ENCODE measurements at regions not wholly inside any gene's neighbourhood (a gene's known extent, or its start where the extent isn't known, plus 50 kb on each side); places are given as distances from the start of the nearest gene placed in this dataset.

GRCh38 chr12:4215229-4216186, 58.1 kb upstream of the CCND2 start:
- H3K9ac ChIP-seq (ENCODE audit: insufficient read depth, low read depth, low read length): no peak overlapping the region
- H4K20me1 ChIP-seq (ENCODE audit: insufficient read depth, low read length): no peaks in the 10 kb centered on the region
- ChIA-PET CTCF (ENCODE audit: low intra/inter-chr PET ratio, low total read pairs) (no interaction called here), POLR2A (no interaction called here)
- peaks cover 0 to 10% of the 10 kb centered on the region in 2 experiments; a peak in 1 of 5 replicates for H3K27me3 ChIP-seq (ENCODE audit: control insufficient read depth in 1 of 2, insufficient read depth in 2 of 2, low read length in 2 of 2)
- no TSS peak for BruUV-seq (replicated peaks)
- in situ Hi-C loops (cut with HindIII; ENCODE audit: extremely low pct_ligation_motif_present, low pct_unique_long_range_greater_than_20kb): no loop called here
- no peak overlapping the region for H2AFZ ChIP-seq (ENCODE audit: low read length)
- TF ChIP-seq FOXP4 (CRISPR knock-in tag; IDR thresholded peaks at IDR 0.05): no peak
- TF ChIP-seq MYNN (CRISPR knock-in tag; IDR thresholded peaks at IDR 0.05; ENCODE audit: low read depth): no peak
- no peak for TF ChIP-seq ZNF256 (CRISPR knock-in tag; conservative IDR thresholded peaks at IDR 0.05)
- TF ChIP-seq, protein P1, sequence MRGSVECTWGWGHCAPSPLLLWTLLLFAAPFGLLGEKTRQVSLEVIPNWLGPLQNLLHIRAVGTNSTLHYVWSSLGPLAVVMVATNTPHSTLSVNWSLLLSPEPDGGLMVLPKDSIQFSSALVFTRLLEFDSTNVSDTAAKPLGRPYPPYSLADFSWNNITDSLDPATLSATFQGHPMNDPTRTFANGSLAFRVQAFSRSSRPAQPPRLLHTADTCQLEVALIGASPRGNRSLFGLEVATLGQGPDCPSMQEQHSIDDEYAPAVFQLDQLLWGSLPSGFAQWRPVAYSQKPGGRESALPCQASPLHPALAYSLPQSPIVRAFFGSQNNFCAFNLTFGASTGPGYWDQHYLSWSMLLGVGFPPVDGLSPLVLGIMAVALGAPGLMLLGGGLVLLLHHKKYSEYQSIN (CRISPR knock-in tag; IDR thresholded peaks at IDR 0.05; ENCODE audit: borderline replicate concordance): no peak
- no peak for TF ChIP-seq ZNF263 (CRISPR knock-in tag; IDR thresholded peaks at IDR 0.05)
- TF ChIP-seq STAT5B (CRISPR knock-in tag; IDR thresholded peaks at IDR 0.05): no peak
- TF ChIP-seq NFIC (IDR thresholded peaks at IDR 0.05; ENCODE audit: low read length): no peak
- no peak for TF ChIP-seq YY1 (IDR thresholded peaks at IDR 0.05; ENCODE audit: insufficient read depth, insufficient replicate concordance, low read depth, low read length)
- TF ChIP-seq ZFAT (CRISPR knock-in tag; conservative IDR thresholded peaks at IDR 0.05): no peak
- no peak for TF ChIP-seq GLI4 (CRISPR knock-in tag; IDR thresholded peaks at IDR 0.05; ENCODE audit: borderline replicate concordance)
- no peak for TF ChIP-seq FOXC1 (CRISPR knock-in tag; IDR thresholded peaks at IDR 0.05; ENCODE audit: borderline replicate concordance)
- TF ChIP-seq AHR (CRISPR knock-in tag; IDR thresholded peaks at IDR 0.05): no peak
- TF ChIP-seq ZFP37 (CRISPR knock-in tag; IDR thresholded peaks at IDR 0.05; ENCODE audit: borderline replicate concordance): no peak
- TF ChIP-seq, protein P2, sequence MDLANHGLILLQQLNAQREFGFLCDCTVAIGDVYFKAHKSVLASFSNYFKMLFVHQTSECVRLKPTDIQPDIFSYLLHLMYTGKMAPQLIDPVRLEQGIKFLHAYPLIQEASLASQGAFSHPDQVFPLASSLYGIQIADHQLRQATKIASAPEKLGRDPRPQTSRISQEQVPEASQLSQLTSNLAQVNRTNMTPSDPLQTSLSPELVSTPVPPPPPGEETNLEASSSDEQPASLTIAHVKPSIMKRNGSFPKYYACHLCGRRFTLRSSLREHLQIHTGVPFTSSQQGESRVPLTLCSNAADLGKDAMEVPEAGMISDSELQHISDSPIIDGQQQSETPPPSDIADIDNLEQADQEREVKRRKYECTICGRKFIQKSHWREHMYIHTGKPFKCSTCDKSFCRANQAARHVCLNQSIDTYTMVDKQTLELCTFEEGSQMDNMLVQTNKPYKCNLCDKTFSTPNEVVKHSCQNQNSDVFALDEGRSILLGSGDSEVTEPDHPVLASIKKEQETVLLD (CRISPR knock-in tag; IDR thresholded peaks at IDR 0.05; ENCODE audit: low read depth): no peak
- no peak for TF ChIP-seq ZNF567 (CRISPR knock-in tag; IDR thresholded peaks at IDR 0.05; ENCODE audit: borderline replicate concordance)
- no peak for TF ChIP-seq NR2F2 (IDR thresholded peaks at IDR 0.05; ENCODE audit: borderline replicate concordance, low read depth)
- TF ChIP-seq PAF1 (CRISPR knock-in tag; IDR thresholded peaks at IDR 0.05): no peak
- no peak for TF ChIP-seq U2AF1 (optimal IDR thresholded peaks at IDR 0.05; ENCODE audit: low read depth, low read length)
- TF ChIP-seq NFE2 (CRISPR knock-in tag; IDR thresholded peaks at IDR 0.05): no peak
- H3K4me2 ChIP-seq (ENCODE audit: low read depth, low read length): no peak overlapping the region
- 32% methylated on average over 14 of the region's 18 CpGs for WGBS (ENCODE audit: low lambda C conversion rate)
- DNase-seq (ENCODE audit: low spot score) (no peak), ATAC-seq (no peak), FAIRE-seq (no peak)
- intact Hi-C loops (cut with micrococcal nuclease; ENCODE audit: unreplicated experiment): no loop called here
- no peak overlapping the region for H3K27ac ChIP-seq (ENCODE audit: extremely low read length, insufficient read depth, low read length)
- H3K36me3 ChIP-seq (replicated peaks in 1 of 2; ENCODE audit: control insufficient read depth in 1 of 2, insufficient read depth in 2 of 2, low read length in 2 of 2): no peaks in the 10 kb centered on the region
- no peaks in the 10 kb centered on the region for H3K4me1 ChIP-seq (ENCODE audit: insufficient read depth, low read length)
- H3K4me3 ChIP-seq (replicated peaks in 1 of 3; ENCODE audit: insufficient read depth in 1 of 3, low read depth in 2 of 3, low read length in 3 of 3): no peak overlapping the region
- H3K9me3 ChIP-seq (ENCODE audit: low read length): no peaks in the 10 kb centered on the region
- no peaks in the 10 kb centered on the region for H3K79me2 ChIP-seq (ENCODE audit: insufficient read depth, low read length)
